IMR-90 (cell line): ENCODE measurements at regions not wholly inside any gene's neighbourhood (a gene's known extent, or its start where the extent isn't known, plus 50 kb on each side); places are given as distances from the start of the nearest gene placed in this dataset.

Experiments used
- ATAC-seq: fragments of 200-7000 bp; cut with Tn5 transposase; 2 replicates; pipeline ENCODE4 v1.9.1; 2020; ENCODE audit warnings: low read depth, mild to moderate bottlenecking, moderate library complexity
- BruUV-seq: library from RNA; stranded (reverse); fragments of 400-500 nt; replicated peaks from 2 replicates; lab custom pipeline; 2021; lab: Mats Ljungman, UMichigan
- CTCF ChIA-PET: fragments of 300-600 bp; formaldehyde crosslinking; extraction: SDS; loops from one replicate; lab custom pipeline; 2021; ENCODE audit warnings: antibody characterized with exemption; lab: Yijun Ruan, JAX
- POLR2A ChIA-PET: fragments of 300-600 bp; sonication (Branson Sonifier 250); formaldehyde crosslinking; loops from one replicate; lab custom pipeline; 2022; ENCODE audit warnings: antibody characterized with exemption; ENCODE audit not compliant: unreplicated experiment; lab: Charles Lee
- DNase-seq: peaks from one replicate; pipeline ENCODE4 v3.0.0; 2013
- H2AFZ ChIP-seq: replicated peaks from 2 replicates; pipeline ENCODE3; 2013; ENCODE audit warnings: low read length, mild to moderate bottlenecking; ENCODE audit not compliant: poor library complexity
- H2AK5ac ChIP-seq: 2 replicates; pipeline ENCODE4 v1.6.1; 2013; ENCODE audit warnings: low read depth, low read length, inconsistent platforms
- H2AK9ac ChIP-seq: replicated peaks from 2 replicates; pipeline ENCODE3; 2013; ENCODE audit warnings: mild to moderate bottlenecking, low read depth, low read length, moderate library complexity; ENCODE audit not compliant: poor library complexity
- H2BK120ac ChIP-seq: 2 replicates; pipeline ENCODE4 v1.6.1; 2013; ENCODE audit warnings: low read depth, low read length, inconsistent platforms
- H2BK15ac ChIP-seq: 3 replicates; pipeline ENCODE4 v1.6.1; 2013; ENCODE audit warnings: low read depth, low read length, inconsistent platforms
- H2BK20ac ChIP-seq: 2 replicates; pipeline ENCODE4 v1.6.1; 2013; ENCODE audit warnings: low read depth, mild to moderate bottlenecking, inconsistent platforms, low read length, moderate library complexity
- H2BK5ac ChIP-seq: 2 replicates; pipeline ENCODE4 v1.6.1; 2013; ENCODE audit warnings: mild to moderate bottlenecking, low read depth, low read length, inconsistent platforms; ENCODE audit not compliant: poor library complexity, severe bottlenecking
- H3K14ac ChIP-seq: replicated peaks from 2 replicates; pipeline ENCODE4 v1.6.1; 2013; ENCODE audit warnings: low read depth, low read length, inconsistent platforms
- H3K18ac ChIP-seq: 2 replicates; pipeline ENCODE4 v1.6.1; 2013; ENCODE audit warnings: low read depth, low read length, control low read depth
- H3K23ac ChIP-seq: 2 replicates; pipeline ENCODE4 v1.6.1; 2013; ENCODE audit warnings: low read depth, low read length, inconsistent platforms
- H3K27ac ChIP-seq: 2 replicates; pipeline ENCODE4 v1.5.1; 2013; ENCODE audit warnings: mild to moderate bottlenecking, control low read depth, low read length; ENCODE audit not compliant: insufficient read depth
- H3K27me3 ChIP-seq: 2 replicates; pipeline ENCODE4 v1.6.1; 2013; ENCODE audit warnings: low read length; ENCODE audit not compliant: control insufficient read depth, insufficient read depth
- H3K36me3 ChIP-seq: 2 replicates; pipeline ENCODE4 v1.6.1; 2013; ENCODE audit warnings: low read length, mixed read lengths; ENCODE audit not compliant: control insufficient read depth, insufficient read depth
- H3K4ac ChIP-seq: 2 replicates; pipeline ENCODE4 v1.6.1; 2013; ENCODE audit warnings: low read depth, low read length, inconsistent platforms
- H3K4me1 ChIP-seq: 2 replicates; pipeline ENCODE4 v1.6.1; 2013; ENCODE audit warnings: low read length, mixed read lengths; ENCODE audit not compliant: control insufficient read depth, insufficient read depth
- H3K4me2 ChIP-seq: 2 replicates; pipeline ENCODE4 v1.6.1; 2013; ENCODE audit warnings: low read depth, mild to moderate bottlenecking, control low read depth, low read length, moderate library complexity
- H3K4me3 ChIP-seq: 2 replicates; pipeline ENCODE4 v1.5.1; 2013; ENCODE audit warnings: low read depth, mild to moderate bottlenecking, control low read depth, low read length, moderate library complexity; ENCODE audit not compliant: insufficient read depth
- H3K56ac ChIP-seq: 2 replicates; pipeline ENCODE4 v1.6.1; 2013; ENCODE audit warnings: low read length, inconsistent platforms; ENCODE audit not compliant: insufficient read depth; ENCODE audit errors: extremely low read depth
- H3K79me1 ChIP-seq, 2 experiments: 2 replicates each; pipeline ENCODE4 v1.6.1; 2013; ENCODE audit warnings: low read length in 2 of 2, inconsistent platforms in 1 of 2, low read depth in 1 of 2
- H3K9ac ChIP-seq: 2 replicates; pipeline ENCODE4 v1.6.1; 2013; ENCODE audit warnings: low read depth, low read length, control low read depth
- H3K9me1 ChIP-seq: 2 replicates; pipeline ENCODE4 v1.6.1; 2013; ENCODE audit warnings: low read length, inconsistent platforms; ENCODE audit not compliant: insufficient read depth
- H3K9me3 ChIP-seq: 2 replicates; pipeline ENCODE4 v1.6.1; 2013; ENCODE audit warnings: low read length; ENCODE audit not compliant: control insufficient read depth, insufficient read depth
- H4K20me1 ChIP-seq: 2 replicates; pipeline ENCODE4 v1.6.1; 2013; ENCODE audit warnings: low read length, inconsistent platforms; ENCODE audit not compliant: insufficient read depth
- H4K5ac ChIP-seq: 2 replicates; pipeline ENCODE4 v1.6.1; 2013; ENCODE audit warnings: mild to moderate bottlenecking, low read depth, low read length, control low read depth
- H4K8ac ChIP-seq, 2 experiments: 2 replicates each; pipeline ENCODE4 v1.6.1; 2013; ENCODE audit warnings: low read depth in 2 of 2, low read length in 2 of 2, control low read depth in 1 of 2, inconsistent platforms in 1 of 2
- H4K91ac ChIP-seq: 2 replicates; pipeline ENCODE4 v1.6.1; 2013; ENCODE audit warnings: low read depth, low read length, inconsistent platforms; ENCODE audit not compliant: insufficient read depth
- BHLHE40 ChIP-seq: fragments of 150-350 bp; IDR thresholded peaks from 2 replicates; pipeline ENCODE4 v1.6.1; 2016; ENCODE audit warnings: mild to moderate bottlenecking, low read depth, low read length
- CEBPB ChIP-seq: IDR thresholded peaks from 2 replicates; pipeline ENCODE4 v1.6.1; 2012; ENCODE audit warnings: low read depth, low read length, improper control_type of control experiment
- CHD1 ChIP-seq: IDR thresholded peaks from 2 replicates; pipeline ENCODE4 v1.6.1; 2012; ENCODE audit warnings: low read depth, low read length, improper control_type of control experiment
- ELK1 ChIP-seq: fragments of 150-350 bp; IDR thresholded peaks from 2 replicates; pipeline ENCODE4 v1.6.1; 2016; ENCODE audit warnings: low read depth, mild to moderate bottlenecking, low read length, moderate library complexity, borderline replicate concordance
- FOS ChIP-seq: fragments of 150-350 bp; IDR thresholded peaks from 2 replicates; pipeline ENCODE4 v1.6.1; 2016; ENCODE audit warnings: low read depth, low read length
- MAZ ChIP-seq: IDR thresholded peaks from 2 replicates; pipeline ENCODE4 v1.6.1; 2012; ENCODE audit warnings: low read depth, mild to moderate bottlenecking, low read length, improper control_type of control experiment, moderate library complexity, borderline replicate concordance
- MXI1 ChIP-seq: IDR thresholded peaks from 2 replicates; pipeline ENCODE4 v1.6.1; 2012; ENCODE audit warnings: low read depth, mild to moderate bottlenecking, low read length, moderate library complexity, borderline replicate concordance
- NFE2L2 ChIP-seq: fragments of 150-350 bp; IDR thresholded peaks from 2 replicates; pipeline ENCODE4 v1.6.1; 2016; ENCODE audit warnings: low read depth, mild to moderate bottlenecking, low read length
- POLR2A ChIP-seq: IDR thresholded peaks from 2 replicates; pipeline ENCODE4 v1.6.1; 2012; ENCODE audit warnings: mild to moderate bottlenecking, low read depth, low read length
- RAD21 ChIP-seq: IDR thresholded peaks from 2 replicates; pipeline ENCODE4 v1.6.1; 2012; ENCODE audit warnings: low read length, improper control_type of control experiment
- RCOR1 ChIP-seq: IDR thresholded peaks from 2 replicates; pipeline ENCODE4 v1.6.1; 2012; ENCODE audit warnings: mild to moderate bottlenecking, low read length, improper control_type of control experiment; ENCODE audit not compliant: insufficient replicate concordance
- RFX5 ChIP-seq: IDR thresholded peaks from 2 replicates; pipeline ENCODE4 v1.8.0; 2012; ENCODE audit warnings: low read depth, mild to moderate bottlenecking, low read length, moderate library complexity
- SMC3 ChIP-seq: fragments of 150-350 bp; IDR thresholded peaks from 2 replicates; pipeline ENCODE4 v1.6.1; 2016; ENCODE audit warnings: low read depth, mild to moderate bottlenecking, antibody characterized with exemption, low read length, moderate library complexity
- WGBS, 2 experiments: methylation state at CpG; one replicate each; pipeline versions ENCODE4 v1.1.5 to v1.1.7; 2013; ENCODE audit warnings: missing lambda C conversion rate in 2 of 2; ENCODE audit not compliant: insufficient read length in 1 of 2; ENCODE audit errors: extremely low coverage in 2 of 2; 5-methylcytosine and 5-hydroxymethylcytosine counted together
- dilution Hi-C: fragments of 300-500 bp; cut with HindIII; formaldehyde crosslinking; loops from one replicate; pipeline ENCODE4 v1.14.3; 2018; ENCODE audit warnings: low sequenced_read_pairs; ENCODE audit not compliant: unreplicated experiment
- in situ Hi-C: fragments of 300-500 bp; cut with MboI; formaldehyde crosslinking; loops from 3 replicates; pipeline ENCODE4 v1.14.3; 2019; ENCODE audit warnings: low sequenced_read_pairs, inconsistent platforms, mixed read lengths
- intact Hi-C: fragments of 100-400 bp; cut with micrococcal nuclease; formaldehyde crosslinking; loops from 2 replicates; pipeline ENCODE4 v1.10.0; 2022
- TF ChIP-seq, protein P1 (sequence below): fragments of 150-350 bp; IDR thresholded peaks from 2 replicates; pipeline ENCODE4 v1.6.1; 2017; ENCODE audit warnings: mild to moderate bottlenecking, antibody characterized with exemption, low read length, low read depth
- TF ChIP-seq, protein P2 (sequence below): conservative IDR thresholded peaks from 2 replicates; pipeline ENCODE4 v1.5.1; 2012; ENCODE audit warnings: mild to moderate bottlenecking, low read depth, low read length, improper control_type of control experiment

- DNase-seq (no peak), ATAC-seq (no peak)
- peaks cover 24% of the 10 kb centered on the region for H3K4me1 ChIP-seq
- no peak overlapping the region for H2AFZ ChIP-seq
- POLR2A ChIA-PET, result no interaction called here
- in situ Hi-C loops, result no loop called here
- H3K4ac ChIP-seq, result peak overlapping the region; percentile 85
- no peak overlapping the region for H3K23ac ChIP-seq
- H3K36me3 ChIP-seq, result no peaks in the 10 kb centered on the region
- TF ChIP-seq SMC3 (no peak), CHD1 (no peak), FOS (no peak), MAZ (no peak), RAD21 (no peak), ELK1 (no peak), BHLHE40 (no peak), RCOR1 (no peak), POLR2A (no peak), RFX5 (no peak), MXI1 (no peak), CEBPB (no peak), NFE2L2 (no peak)
- TF ChIP-seq, protein P1, sequence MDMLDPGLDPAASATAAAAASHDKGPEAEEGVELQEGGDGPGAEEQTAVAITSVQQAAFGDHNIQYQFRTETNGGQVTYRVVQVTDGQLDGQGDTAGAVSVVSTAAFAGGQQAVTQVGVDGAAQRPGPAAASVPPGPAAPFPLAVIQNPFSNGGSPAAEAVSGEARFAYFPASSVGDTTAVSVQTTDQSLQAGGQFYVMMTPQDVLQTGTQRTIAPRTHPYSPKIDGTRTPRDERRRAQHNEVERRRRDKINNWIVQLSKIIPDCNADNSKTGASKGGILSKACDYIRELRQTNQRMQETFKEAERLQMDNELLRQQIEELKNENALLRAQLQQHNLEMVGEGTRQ, result no peak
- TF ChIP-seq, protein P2, sequence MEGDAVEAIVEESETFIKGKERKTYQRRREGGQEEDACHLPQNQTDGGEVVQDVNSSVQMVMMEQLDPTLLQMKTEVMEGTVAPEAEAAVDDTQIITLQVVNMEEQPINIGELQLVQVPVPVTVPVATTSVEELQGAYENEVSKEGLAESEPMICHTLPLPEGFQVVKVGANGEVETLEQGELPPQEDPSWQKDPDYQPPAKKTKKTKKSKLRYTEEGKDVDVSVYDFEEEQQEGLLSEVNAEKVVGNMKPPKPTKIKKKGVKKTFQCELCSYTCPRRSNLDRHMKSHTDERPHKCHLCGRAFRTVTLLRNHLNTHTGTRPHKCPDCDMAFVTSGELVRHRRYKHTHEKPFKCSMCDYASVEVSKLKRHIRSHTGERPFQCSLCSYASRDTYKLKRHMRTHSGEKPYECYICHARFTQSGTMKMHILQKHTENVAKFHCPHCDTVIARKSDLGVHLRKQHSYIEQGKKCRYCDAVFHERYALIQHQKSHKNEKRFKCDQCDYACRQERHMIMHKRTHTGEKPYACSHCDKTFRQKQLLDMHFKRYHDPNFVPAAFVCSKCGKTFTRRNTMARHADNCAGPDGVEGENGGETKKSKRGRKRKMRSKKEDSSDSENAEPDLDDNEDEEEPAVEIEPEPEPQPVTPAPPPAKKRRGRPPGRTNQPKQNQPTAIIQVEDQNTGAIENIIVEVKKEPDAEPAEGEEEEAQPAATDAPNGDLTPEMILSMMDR, result no peak
- peak overlapping the region; percentile 80 for H2BK120ac ChIP-seq
- H3K4me2 ChIP-seq, result no peak overlapping the region
- peak overlapping the region; percentile 72 for H4K91ac ChIP-seq
- no peak overlapping the region for H3K56ac ChIP-seq
- H2AK9ac ChIP-seq, result no peak overlapping the region
- no peak overlapping the region for H3K9ac ChIP-seq
- no peaks in the 10 kb centered on the region for H3K27me3 ChIP-seq
- no peak overlapping the region for H3K27ac ChIP-seq
- H4K8ac ChIP-seq, result no peak overlapping the region
- no peaks in the 10 kb centered on the region for H3K9me3 ChIP-seq
- H2BK20ac ChIP-seq, result peak overlapping the region; percentile 81
- H2BK15ac ChIP-seq, result peak overlapping the region; percentile 13; the same call in 2 of the 3 replicates
- peaks cover 13% of the 10 kb centered on the region for H3K9me1 ChIP-seq
- dilution Hi-C loops, result no loop called here
- intact Hi-C loops, result loop anchor here (5.0 kb wide), 1 partner anchor 593 kb away; the partner anchor contains the start of gene ID2
- H3K18ac ChIP-seq, result peak overlapping the region; percentile 18; the same call in 1 of the 2 replicates
- no peak overlapping the region for H3K4me3 ChIP-seq
- no peak overlapping the region for H3K14ac ChIP-seq
- no peak overlapping the region for H2AK5ac ChIP-seq
- CTCF ChIA-PET, result no interaction called here
- H3K79me1 ChIP-seq, result no peaks in the 10 kb centered on the region
- H2BK5ac ChIP-seq, result no peak overlapping the region
- BruUV-seq, result no TSS peak
- H4K20me1 ChIP-seq, result no peaks in the 10 kb centered on the region
- WGBS, 2 experiments, result no CpG with 5 or more reads among the region's 1 CpG
- H4K5ac ChIP-seq, result no peak overlapping the region; the same call in 1 of the 2 replicates
Measured at GRCh38 chr2:8088810-8089209, 593.0 kb upstream of the ID2 start.
